Glutamatergic neuron (in vitro differentiated cells): ENCODE measurements at regions not wholly inside any gene's neighbourhood (a gene's known extent, or its start where the extent isn't known, plus 50 kb on each side); places are given as distances from the start of the nearest gene placed in this dataset.

Experiments used
- DNase-seq: peaks from one replicate; pipeline ENCODE4 v3.0.0; 2022
- H3K27ac Mint-ChIP-seq: one replicate; pipeline ENCODE4 v1.8.0; 2020; ENCODE audit warnings: mild to moderate bottlenecking, mixed read lengths, inconsistent platforms; ENCODE audit not compliant: unreplicated experiment
- H3K27me3 Mint-ChIP-seq: one replicate; pipeline ENCODE4 v1.8.0; 2020; ENCODE audit warnings: mild to moderate bottlenecking, moderate library complexity, mixed read lengths, inconsistent platforms; ENCODE audit not compliant: unreplicated experiment
- H3K36me3 Mint-ChIP-seq: one replicate; pipeline ENCODE4 v1.8.0; 2020; ENCODE audit warnings: mild to moderate bottlenecking, mixed read lengths, inconsistent platforms; ENCODE audit not compliant: unreplicated experiment
- H3K4me1 Mint-ChIP-seq: one replicate; pipeline ENCODE4 v1.8.0; 2020; ENCODE audit warnings: mild to moderate bottlenecking, low read depth, mixed read lengths, inconsistent platforms; ENCODE audit not compliant: unreplicated experiment
- H3K4me3 Mint-ChIP-seq: one replicate; pipeline ENCODE4 v1.8.0; 2020; ENCODE audit warnings: mild to moderate bottlenecking, mixed read lengths, inconsistent platforms; ENCODE audit not compliant: unreplicated experiment
- H3K9me3 Mint-ChIP-seq: one replicate; pipeline ENCODE4 v1.8.0; 2020; ENCODE audit warnings: mild to moderate bottlenecking, moderate library complexity, mixed read lengths, inconsistent platforms; ENCODE audit not compliant: unreplicated experiment
- CTCF ChIP-seq: fragments of 200-600 bp; sonication (generic); IDR thresholded peaks from one replicate; pipeline ENCODE4 v1.5.0; 2021; ENCODE audit not compliant: partially characterized antibody, unreplicated experiment

- H3K27me3 Mint-ChIP-seq = peaks cover 10% of the 10 kb centered on the region
- H3K36me3 Mint-ChIP-seq = peaks cover 6% of the 10 kb centered on the region
- H3K4me1 Mint-ChIP-seq = no peaks in the 10 kb centered on the region
- no peak for DNase-seq
- no peak for TF ChIP-seq CTCF
- H3K4me3 Mint-ChIP-seq = no peak overlapping the region
- peaks cover 16% of the 10 kb centered on the region for H3K9me3 Mint-ChIP-seq
- H3K27ac Mint-ChIP-seq = no peak overlapping the region
Measured at GRCh38 chr22:48240148-48240934, 1477.9 kb downstream of the TBC1D22A start.

- no peak for TF ChIP-seq CTCF
- H3K36me3 Mint-ChIP-seq = peaks cover 4% of the 10 kb centered on the region
- DNase-seq = no peak
- no peak overlapping the region for H3K27ac Mint-ChIP-seq
- H3K27me3 Mint-ChIP-seq = peaks cover 10% of the 10 kb centered on the region
- H3K9me3 Mint-ChIP-seq = peaks cover 17% of the 10 kb centered on the region
- H3K4me1 Mint-ChIP-seq = no peaks in the 10 kb centered on the region
- H3K4me3 Mint-ChIP-seq = no peak overlapping the region
Measured at GRCh38 chr22:48239461-48240147, 1477.2 kb downstream of the TBC1D22A start.

GRCh38 chr22:48238966-48239365, 1476.5 kb downstream of the TBC1D22A start:
- Mint-ChIP-seq H3K36me3 (peaks cover 4% of the 10 kb centered on the region), H3K9me3 (peaks cover 18% of the 10 kb centered on the region), H3K27ac (no peak overlapping the region), H3K4me3 (no peak overlapping the region), H3K27me3 (peaks cover 10% of the 10 kb centered on the region), H3K4me1 (no peaks in the 10 kb centered on the region)
- no peak for TF ChIP-seq CTCF
- no peak for DNase-seq

GRCh38 chr22:48238284-48238915, 1476.0 kb downstream of the TBC1D22A start:
- no peak for TF ChIP-seq CTCF
- H3K9me3 Mint-ChIP-seq = peaks cover 14% of the 10 kb centered on the region
- no peak overlapping the region for H3K4me3 Mint-ChIP-seq
- peaks cover 4% of the 10 kb centered on the region for H3K36me3 Mint-ChIP-seq
- DNase-seq = no peak
- no peaks in the 10 kb centered on the region for H3K4me1 Mint-ChIP-seq
- no peak overlapping the region for H3K27ac Mint-ChIP-seq
- H3K27me3 Mint-ChIP-seq = peaks cover 10% of the 10 kb centered on the region
